GM12878 (cell line): ENCODE measurements at regions not wholly inside any gene's neighbourhood (a gene's known extent, or its start where the extent isn't known, plus 50 kb on each side); places are given as distances from the start of the nearest gene placed in this dataset.

Experiments used
- ATAC-seq: fragments of 200-7000 bp; cut with Tn5 transposase; 3 replicates; pipeline ENCODE4 v1.9.1; 2020; ENCODE audit warnings: mild to moderate bottlenecking, moderate library complexity
- BruUV-seq: library from RNA; stranded (reverse); fragments of 400-500 nt; replicated peaks from 2 replicates; lab custom pipeline; 2021; lab: Mats Ljungman, UMichigan
- CTCF ChIA-PET: fragments of 300-600 bp; sonication (Branson Sonifier 250); formaldehyde crosslinking; extraction: SDS; loops from one replicate; lab custom pipeline; 2021; ENCODE audit warnings: inconsistent platforms; lab: Yijun Ruan, JAX
- POLR2A ChIA-PET: fragments of 350-600 bp; formaldehyde crosslinking; extraction: SDS; loops from one replicate; lab custom pipeline; 2021; ENCODE audit warnings: inconsistent platforms; lab: Charles Lee
- RAD21 ChIA-PET: fragments of 300-600 bp; sonication (Branson Sonifier 250); formaldehyde crosslinking; loops from one replicate; lab custom pipeline; 2023; ENCODE audit warnings: antibody characterized with exemption; ENCODE audit not compliant: unreplicated experiment; lab: Charles Lee
- SMC1A ChIA-PET: fragments of 300-600 bp; sonication (Branson Sonifier 250); formaldehyde crosslinking; loops from one replicate; lab custom pipeline; 2023; ENCODE audit not compliant: unreplicated experiment, uncharacterized antibody; lab: Charles Lee
- DNase-seq: peaks from one replicate; pipeline ENCODE4 v3.0.0-alpha.2; 2011; ENCODE audit warnings: low read depth, low spot score
- FAIRE-seq: peaks from 3 replicates; lab custom pipeline; 2011; peaks lifted over from hg19 to GRCh38; lab: Jason Lieb, UNC
- H2AFZ ChIP-seq: 2 replicates; pipeline ENCODE4 v1.6.0; 2011; ENCODE audit warnings: low read depth, low read length, control low read depth; ENCODE audit not compliant: control insufficient read depth
- H3K27ac ChIP-seq: 2 replicates; pipeline ENCODE4 v1.5.1; 2011; ENCODE audit warnings: control low read depth; ENCODE audit not compliant: control insufficient read depth, insufficient read depth
- H3K27me3 ChIP-seq, 2 experiments: replicated peaks in 1 of 2; 2 replicates each; pipeline versions ENCODE4 v1.6.0 to v1.6.1; 2011; ENCODE audit warnings: low read length in 1 of 2; ENCODE audit not compliant: control insufficient read depth in 2 of 2, insufficient read depth in 2 of 2
- H3K36me3 ChIP-seq, 2 experiments: 2 replicates each; pipeline ENCODE4 v1.5.1; 2011; ENCODE audit warnings: low read length in 1 of 2; ENCODE audit not compliant: control insufficient read depth in 2 of 2, insufficient read depth in 2 of 2
- H3K4me1 ChIP-seq: 2 replicates; pipeline ENCODE4 v1.6.1; 2011; ENCODE audit warnings: mild to moderate bottlenecking, low read length, moderate library complexity, mixed read lengths; ENCODE audit not compliant: control insufficient read depth, insufficient read depth
- H3K4me2 ChIP-seq: 2 replicates; pipeline ENCODE4 v1.6.0; 2011; ENCODE audit warnings: control low read depth; ENCODE audit not compliant: control insufficient read depth, insufficient read depth
- H3K4me3 ChIP-seq: fragments of 200-600 bp; sonication (generic); 2 replicates; pipeline ENCODE4 v1.5.1; 2016
- H3K79me2 ChIP-seq: 2 replicates; pipeline ENCODE4 v1.6.0; 2011; ENCODE audit warnings: low read length; ENCODE audit not compliant: control insufficient read depth, insufficient read depth
- H3K9ac ChIP-seq: 2 replicates; pipeline ENCODE4 v1.8.0; 2011; ENCODE audit warnings: low read length, control low read depth, mixed read lengths; ENCODE audit not compliant: control insufficient read depth, insufficient read depth
- H3K9me3 ChIP-seq: replicated peaks from 3 replicates; pipeline ENCODE4 v1.5.1; 2011; ENCODE audit warnings: mild to moderate bottlenecking, low read length; ENCODE audit not compliant: control insufficient read depth, insufficient read depth
- H4K20me1 ChIP-seq: 2 replicates; pipeline ENCODE4 v1.6.0; 2011; ENCODE audit not compliant: control insufficient read depth, insufficient read depth
- CBX5 ChIP-seq: sonication (generic); IDR thresholded peaks from 2 replicates; pipeline ENCODE4 v1.6.1; 2016; ENCODE audit warnings: low read depth, moderate library complexity, mild to moderate bottlenecking, inconsistent platforms
- EZH2 ChIP-seq: IDR thresholded peaks from 2 replicates; pipeline ENCODE4 v1.6.1; 2012; ENCODE audit warnings: low read depth, mild to moderate bottlenecking, control low read depth, inconsistent platforms, low read length, borderline replicate concordance; ENCODE audit not compliant: control insufficient read depth
- FOS ChIP-seq: IDR thresholded peaks from 3 replicates; pipeline ENCODE4 v1.6.1; 2011; ENCODE audit warnings: borderline replicate concordance; ENCODE audit not compliant: insufficient read length; ENCODE audit errors: extremely low read depth
- IKZF2 ChIP-seq, 2 experiments: fragments of 450-650 bp; IDR thresholded peaks; 2 replicates each; pipeline ENCODE4 v1.6.1; 2017; ENCODE audit warnings: mild to moderate bottlenecking in 2 of 2, moderate library complexity in 2 of 2
- RB1 ChIP-seq: fragments of 450-650 bp; formaldehyde crosslinking; IDR thresholded peaks from 2 replicates; pipeline ENCODE4 v1.6.1; 2017; ENCODE audit warnings: mild to moderate bottlenecking, borderline replicate concordance
- RFX5 ChIP-seq: IDR thresholded peaks from 2 replicates; pipeline ENCODE4 v1.6.1; 2011; ENCODE audit warnings: low read depth, low read length, improper control_type of control experiment
- RUNX3 ChIP-seq: IDR thresholded peaks from 2 replicates; pipeline ENCODE4 v1.6.1; 2012; ENCODE audit warnings: low read length, inconsistent platforms
- SMAD1 ChIP-seq: fragments of 450-650 bp; IDR thresholded peaks from 2 replicates; pipeline ENCODE4 v1.6.1; 2018; ENCODE audit warnings: mild to moderate bottlenecking, low read depth; ENCODE audit not compliant: partially characterized antibody
- TBL1XR1 ChIP-seq: IDR thresholded peaks from 2 replicates; pipeline ENCODE4 v1.6.1; 2012; ENCODE audit warnings: low read depth, low read length, improper control_type of control experiment
- TCF12 ChIP-seq: IDR thresholded peaks from 2 replicates; pipeline ENCODE4 v1.6.1; 2011; ENCODE audit warnings: low read depth, mild to moderate bottlenecking, low read length
- ZBTB11 ChIP-seq: fragments of 450-650 bp; formaldehyde crosslinking; IDR thresholded peaks from 2 replicates; pipeline ENCODE4 v1.5.0; 2022; ENCODE audit warnings: mild to moderate bottlenecking, missing genetic modification characterization
- ZNF217 ChIP-seq: fragments of 450-650 bp; IDR thresholded peaks from 2 replicates; pipeline ENCODE4 v1.6.1; 2017; ENCODE audit warnings: antibody characterized with exemption, mild to moderate bottlenecking
- ZNF274 ChIP-seq: IDR thresholded peaks from one replicate; pipeline ENCODE4 v1.8.0; 2011; ENCODE audit not compliant: insufficient read length, insufficient read depth
- ZNF384 ChIP-seq: IDR thresholded peaks from 2 replicates; pipeline ENCODE4 v1.6.1; 2012; ENCODE audit warnings: low read depth, mild to moderate bottlenecking, low read length, improper control_type of control experiment, borderline replicate concordance
- WGBS: methylation state at CpG from one replicate; pipeline ENCODE4 v1.1.6; 2016; ENCODE audit warnings: low lambda C conversion rate; ENCODE audit not compliant: insufficient replicate concordance, insufficient coverage; ENCODE audit errors: missing lambda C conversion rate; 5-methylcytosine and 5-hydroxymethylcytosine counted together
- in situ Hi-C: fragments of 300-500 bp; cut with MboI; formaldehyde crosslinking; loops from 9 replicates; pipeline ENCODE4 v1.14.3; 2018; ENCODE audit warnings: mixed read lengths
- intact Hi-C: fragments of 100-400 bp; cut with micrococcal nuclease; formaldehyde crosslinking; loops from one replicate; pipeline ENCODE4 v1.14.2; 2022; ENCODE audit not compliant: unreplicated experiment
- TF ChIP-seq, protein P1 (sequence below): IDR thresholded peaks from 2 replicates; pipeline ENCODE4 v1.6.1; 2011; ENCODE audit warnings: mild to moderate bottlenecking, low read depth, low read length, moderate library complexity; ENCODE audit not compliant: insufficient replicate concordance
- TF ChIP-seq, protein P2 (sequence below): fragments of 450-650 bp; IDR thresholded peaks from 2 replicates; pipeline ENCODE4 v1.6.1; 2017; ENCODE audit warnings: mild to moderate bottlenecking

- SMC1A ChIA-PET: no interaction called here
- Histone ChIP-seq H3K79me2 (no peaks in the 10 kb centered on the region), H4K20me1 (no peaks in the 10 kb centered on the region), H3K9ac (no peak overlapping the region), H3K27me3 (no peaks in the 10 kb centered on the region), H3K9me3 (no peaks in the 10 kb centered on the region; the same call in 2 of the 3 replicates), H3K27ac (no peak overlapping the region), H3K36me3 (no peaks in the 10 kb centered on the region), H3K4me1 (no peaks in the 10 kb centered on the region), H3K4me2 (no peak overlapping the region), H3K4me3 (no peak overlapping the region), H2AFZ (no peak overlapping the region)
- no peak for ATAC-seq
- POLR2A ChIA-PET: no interaction called here
- RAD21 ChIA-PET: no interaction called here
- in situ Hi-C loops (loop anchor here (25.0 kb wide), 1 partner anchor 92 kb away; no protein-coding TSS in a partner anchor), intact Hi-C loops (no loop called here)
- FAIRE-seq: no peak
- TF ChIP-seq EZH2: no peak
- no peak for TF ChIP-seq ZNF217
- no peak for TF ChIP-seq RFX5
- no peak for TF ChIP-seq ZNF274
- TF ChIP-seq TCF12: no peak
- no peak for TF ChIP-seq TBL1XR1
- TF ChIP-seq, protein P1, sequence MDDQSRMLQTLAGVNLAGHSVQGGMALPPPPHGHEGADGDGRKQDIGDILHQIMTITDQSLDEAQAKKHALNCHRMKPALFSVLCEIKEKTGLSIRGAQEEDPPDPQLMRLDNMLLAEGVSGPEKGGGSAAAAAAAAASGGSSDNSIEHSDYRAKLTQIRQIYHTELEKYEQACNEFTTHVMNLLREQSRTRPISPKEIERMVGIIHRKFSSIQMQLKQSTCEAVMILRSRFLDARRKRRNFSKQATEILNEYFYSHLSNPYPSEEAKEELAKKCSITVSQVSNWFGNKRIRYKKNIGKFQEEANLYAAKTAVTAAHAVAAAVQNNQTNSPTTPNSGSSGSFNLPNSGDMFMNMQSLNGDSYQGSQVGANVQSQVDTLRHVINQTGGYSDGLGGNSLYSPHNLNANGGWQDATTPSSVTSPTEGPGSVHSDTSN: no peak
- TF ChIP-seq ZNF384: no peak
- no peak for TF ChIP-seq IKZF2 (IDR thresholded peaks at IDR 0.05)
- no peak for TF ChIP-seq ZBTB11 (CRISPR knock-in tag)
- no peak for TF ChIP-seq FOS
- no peak for TF ChIP-seq SMAD1
- TF ChIP-seq, protein P2, sequence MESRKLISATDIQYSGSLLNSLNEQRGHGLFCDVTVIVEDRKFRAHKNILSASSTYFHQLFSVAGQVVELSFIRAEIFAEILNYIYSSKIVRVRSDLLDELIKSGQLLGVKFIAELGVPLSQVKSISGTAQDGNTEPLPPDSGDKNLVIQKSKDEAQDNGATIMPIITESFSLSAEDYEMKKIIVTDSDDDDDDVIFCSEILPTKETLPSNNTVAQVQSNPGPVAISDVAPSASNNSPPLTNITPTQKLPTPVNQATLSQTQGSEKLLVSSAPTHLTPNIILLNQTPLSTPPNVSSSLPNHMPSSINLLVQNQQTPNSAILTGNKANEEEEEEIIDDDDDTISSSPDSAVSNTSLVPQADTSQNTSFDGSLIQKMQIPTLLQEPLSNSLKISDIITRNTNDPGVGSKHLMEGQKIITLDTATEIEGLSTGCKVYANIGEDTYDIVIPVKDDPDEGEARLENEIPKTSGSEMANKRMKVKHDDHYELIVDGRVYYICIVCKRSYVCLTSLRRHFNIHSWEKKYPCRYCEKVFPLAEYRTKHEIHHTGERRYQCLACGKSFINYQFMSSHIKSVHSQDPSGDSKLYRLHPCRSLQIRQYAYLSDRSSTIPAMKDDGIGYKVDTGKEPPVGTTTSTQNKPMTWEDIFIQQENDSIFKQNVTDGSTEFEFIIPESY: no peak
- TF ChIP-seq CBX5: no peak
- TF ChIP-seq RB1: no peak
- TF ChIP-seq RUNX3: no peak
- CTCF ChIA-PET: no interaction called here
- no TSS peak for BruUV-seq
- WGBS: 30% methylated on average over 7 of the region's 7 CpGs
- no peak for DNase-seq
Observed at GRCh38 chr20:61053889-61054288, 198.2 kb upstream of the CDH4 start.
